ENCODE measurements at regions not wholly inside any gene's neighbourhood (a gene's known extent, or its start where the extent isn't known, plus 50 kb on each side); places are given as distances from the start of the nearest gene placed in this dataset.

DNA sequence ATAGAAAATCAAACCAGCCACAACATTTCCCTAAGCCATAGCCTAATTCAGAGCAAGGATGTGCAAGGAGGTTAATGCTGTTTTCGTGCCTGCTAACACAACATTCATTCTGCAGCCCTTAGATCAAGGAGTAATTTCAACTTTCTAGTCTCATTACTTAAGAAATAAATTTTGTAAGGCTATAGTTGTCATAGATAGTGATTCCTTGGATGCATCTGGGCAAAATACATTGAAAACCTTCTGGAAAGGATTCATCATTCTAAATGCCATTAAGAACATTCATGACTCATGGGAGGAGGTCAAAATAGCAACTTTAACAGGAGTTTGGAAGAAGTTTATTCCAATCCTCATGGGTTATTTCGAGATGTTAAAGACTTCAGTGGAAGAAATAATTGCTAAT, 283.2 kb downstream of the RPAP3 start:
- TF ChIP-seq CTCF (IDR thresholded peaks at IDR 0.05) (no peak), MAX (IDR thresholded peaks at IDR 0.05; ENCODE audit: low read depth) (no peak), TAF1 (IDR thresholded peaks at IDR 0.05; ENCODE audit: borderline replicate concordance, low read depth, low read length) (no peak), GATA2 (CRISPR knock-in tag; IDR thresholded peaks at IDR 0.05) (no peak), REST (IDR thresholded peaks at IDR 0.05; ENCODE audit: low read depth, low read length) (no peak), POLR2AphosphoS5 (IDR thresholded peaks at IDR 0.05; ENCODE audit: low read depth, low read length) (no peak), YY1 (IDR thresholded peaks at IDR 0.05; ENCODE audit: low read depth) (no peak), GABPA (IDR thresholded peaks at IDR 0.05; ENCODE audit: low read depth) (no peak), RCOR1 (IDR thresholded peaks at IDR 0.05; ENCODE audit: low read length) (no peak)
- TF ChIP-seq, protein P1, sequence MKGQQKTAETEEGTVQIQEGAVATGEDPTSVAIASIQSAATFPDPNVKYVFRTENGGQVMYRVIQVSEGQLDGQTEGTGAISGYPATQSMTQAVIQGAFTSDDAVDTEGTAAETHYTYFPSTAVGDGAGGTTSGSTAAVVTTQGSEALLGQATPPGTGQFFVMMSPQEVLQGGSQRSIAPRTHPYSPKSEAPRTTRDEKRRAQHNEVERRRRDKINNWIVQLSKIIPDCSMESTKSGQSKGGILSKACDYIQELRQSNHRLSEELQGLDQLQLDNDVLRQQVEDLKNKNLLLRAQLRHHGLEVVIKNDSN (IDR thresholded peaks at IDR 0.05; ENCODE audit: borderline replicate concordance, low read depth): no peak

Measured in SK-N-SH (cell line).